ENCODE measurements at regions not wholly inside any gene's neighbourhood (a gene's known extent, or its start where the extent isn't known, plus 50 kb on each side); places are given as distances from the start of the nearest gene placed in this dataset.
"Not testable (repeated sequence)": the region's sequence is repeated elsewhere in the genome, so short reads cannot be mapped to it uniquely, and the experiment has no call there.

GRCh38 chr20:60172346-60172984 is 214.2 kb downstream of the CDH26 start:
- TF ChIP-seq POLR2AphosphoS5 (IDR thresholded peaks at IDR 0.05; ENCODE audit: low read depth, low read length) (no peak), SPI1 (IDR thresholded peaks at IDR 0.05; ENCODE audit: low read depth, low read length) (no peak), TAF1 (IDR thresholded peaks at IDR 0.05; ENCODE audit: low read depth, low read length) (no peak), POLR2A (IDR thresholded peaks at IDR 0.05; ENCODE audit: low read depth, low read length) (no peak), PAX5 (IDR thresholded peaks at IDR 0.05; ENCODE audit: insufficient read depth, low read length, severe bottlenecking) (no peak), POU2F2 (IDR thresholded peaks at IDR 0.05; ENCODE audit: low read depth, low read length) (no peak)
- no peak for FAIRE-seq
- DNase-seq (ENCODE audit: insufficient read length, low spot score): no peak

GRCh38 chr20:60177080-60177479 is 218.9 kb downstream of the CDH26 start:
- DNase-seq (ENCODE audit: insufficient read length, low spot score) (no peak), FAIRE-seq (no peak)
- no peak for TF ChIP-seq POU2F2 (IDR thresholded peaks at IDR 0.05; ENCODE audit: low read depth, low read length)
- no peak for TF ChIP-seq SPI1 (IDR thresholded peaks at IDR 0.05; ENCODE audit: low read depth, low read length)
- TF ChIP-seq PAX5 (IDR thresholded peaks at IDR 0.05; ENCODE audit: insufficient read depth, low read length, severe bottlenecking): no peak
- no peak for TF ChIP-seq POLR2AphosphoS5 (IDR thresholded peaks at IDR 0.05; ENCODE audit: low read depth, low read length)

- no peak for FAIRE-seq
- no peak for DNase-seq (ENCODE audit: insufficient read length, low spot score)
- TF ChIP-seq SPI1 (IDR thresholded peaks at IDR 0.05; ENCODE audit: low read depth, low read length) (no peak), POU2F2 (IDR thresholded peaks at IDR 0.05; ENCODE audit: low read depth, low read length) (no peak), TAF1 (IDR thresholded peaks at IDR 0.05; ENCODE audit: low read depth, low read length) (no peak), POLR2AphosphoS5 (IDR thresholded peaks at IDR 0.05; ENCODE audit: low read depth, low read length) (no peak), POLR2A (IDR thresholded peaks at IDR 0.05; ENCODE audit: low read depth, low read length) (no peak), PAX5 (IDR thresholded peaks at IDR 0.05; ENCODE audit: insufficient read depth, low read length, severe bottlenecking) (no peak)
Measured at GRCh38 chr20:60180986-60181385, 222.8 kb downstream of the CDH26 start.

GRCh38 chr20:60186412-60186811 is 228.2 kb downstream of the CDH26 start:
- TF ChIP-seq POLR2AphosphoS5 (IDR thresholded peaks at IDR 0.05; ENCODE audit: low read depth, low read length) (no peak), POU2F2 (IDR thresholded peaks at IDR 0.05; ENCODE audit: low read depth, low read length) (no peak), SPI1 (IDR thresholded peaks at IDR 0.05; ENCODE audit: low read depth, low read length) (no peak)
- no peak for FAIRE-seq
- no peak for DNase-seq (ENCODE audit: insufficient read length, low spot score)

- FAIRE-seq: no peak
- no peak for TF ChIP-seq POLR2AphosphoS5 (IDR thresholded peaks at IDR 0.05; ENCODE audit: low read depth, low read length)
- TF ChIP-seq POLR2A (IDR thresholded peaks at IDR 0.05; ENCODE audit: low read depth, low read length): no peak
- no peak for TF ChIP-seq SPI1 (IDR thresholded peaks at IDR 0.05; ENCODE audit: low read depth, low read length)
- no peak for TF ChIP-seq TAF1 (IDR thresholded peaks at IDR 0.05; ENCODE audit: low read depth, low read length)
- no peak for TF ChIP-seq POU2F2 (IDR thresholded peaks at IDR 0.05; ENCODE audit: low read depth, low read length)
- no peak for TF ChIP-seq PAX5 (IDR thresholded peaks at IDR 0.05; ENCODE audit: insufficient read depth, low read length, severe bottlenecking)
- DNase-seq (ENCODE audit: insufficient read length, low spot score): no peak
Measured at GRCh38 chr20:60187683-60188082, 229.5 kb downstream of the CDH26 start.

GRCh38 chr20:60191014-60191413 is 232.8 kb downstream of the CDH26 start:
- TF ChIP-seq SPI1 (IDR thresholded peaks at IDR 0.05; ENCODE audit: low read depth, low read length): no peak
- no peak for TF ChIP-seq POU2F2 (IDR thresholded peaks at IDR 0.05; ENCODE audit: low read depth, low read length)
- no peak for TF ChIP-seq PAX5 (IDR thresholded peaks at IDR 0.05; ENCODE audit: insufficient read depth, low read length, severe bottlenecking)
- TF ChIP-seq POLR2A (IDR thresholded peaks at IDR 0.05; ENCODE audit: low read depth, low read length): no peak
- TF ChIP-seq TAF1 (IDR thresholded peaks at IDR 0.05; ENCODE audit: low read depth, low read length): no peak
- TF ChIP-seq POLR2AphosphoS5 (IDR thresholded peaks at IDR 0.05; ENCODE audit: low read depth, low read length): no peak
- no peak for DNase-seq (ENCODE audit: insufficient read length, low spot score)
- no peak for FAIRE-seq

- no peak for FAIRE-seq
- TF ChIP-seq TAF1 (IDR thresholded peaks at IDR 0.05; ENCODE audit: low read depth, low read length): no peak
- no peak for TF ChIP-seq POLR2A (IDR thresholded peaks at IDR 0.05; ENCODE audit: low read depth, low read length)
- TF ChIP-seq POLR2AphosphoS5 (IDR thresholded peaks at IDR 0.05; ENCODE audit: low read depth, low read length): no peak
- TF ChIP-seq POU2F2 (IDR thresholded peaks at IDR 0.05; ENCODE audit: low read depth, low read length): no peak
- TF ChIP-seq SPI1 (IDR thresholded peaks at IDR 0.05; ENCODE audit: low read depth, low read length): no peak
- TF ChIP-seq PAX5 (IDR thresholded peaks at IDR 0.05; ENCODE audit: insufficient read depth, low read length, severe bottlenecking): no peak
- no peak for DNase-seq (ENCODE audit: insufficient read length, low spot score)
Measured at GRCh38 chr20:60192326-60192725, 234.1 kb downstream of the CDH26 start.

GRCh38 chr20:60199132-60199531 is 240.9 kb downstream of the CDH26 start:
- not testable (repeated sequence) for FAIRE-seq; DNase-seq (ENCODE audit: insufficient read length, low spot score)

GRCh38 chr20:60199866-60200265 is 241.6 kb downstream of the CDH26 start:
- DNase-seq (ENCODE audit: insufficient read length, low spot score) (no peak), FAIRE-seq (no peak)
- TF ChIP-seq POLR2AphosphoS5 (IDR thresholded peaks at IDR 0.05; ENCODE audit: low read depth, low read length) (no peak), POU2F2 (IDR thresholded peaks at IDR 0.05; ENCODE audit: low read depth, low read length) (no peak), TAF1 (IDR thresholded peaks at IDR 0.05; ENCODE audit: low read depth, low read length) (no peak), POLR2A (IDR thresholded peaks at IDR 0.05; ENCODE audit: low read depth, low read length) (no peak), SPI1 (IDR thresholded peaks at IDR 0.05; ENCODE audit: low read depth, low read length) (no peak), PAX5 (IDR thresholded peaks at IDR 0.05; ENCODE audit: insufficient read depth, low read length, severe bottlenecking) (no peak)

GRCh38 chr20:60200305-60200918 is 242.2 kb downstream of the CDH26 start:
- no peak for FAIRE-seq
- no peak for TF ChIP-seq TAF1 (IDR thresholded peaks at IDR 0.05; ENCODE audit: low read depth, low read length)
- no peak for TF ChIP-seq PAX5 (IDR thresholded peaks at IDR 0.05; ENCODE audit: insufficient read depth, low read length, severe bottlenecking)
- no peak for TF ChIP-seq POLR2AphosphoS5 (IDR thresholded peaks at IDR 0.05; ENCODE audit: low read depth, low read length)
- TF ChIP-seq POU2F2 (IDR thresholded peaks at IDR 0.05; ENCODE audit: low read depth, low read length): no peak
- TF ChIP-seq SPI1 (IDR thresholded peaks at IDR 0.05; ENCODE audit: low read depth, low read length): no peak
- TF ChIP-seq POLR2A (IDR thresholded peaks at IDR 0.05; ENCODE audit: low read depth, low read length): no peak
- DNase-seq (ENCODE audit: insufficient read length, low spot score): no peak

Measured in GM12891 (cell line).